DMS114 treated with DMSO at 0.1 percent for 48 hours (cell line): ENCODE measurements at regions not wholly inside any gene's neighbourhood (a gene's known extent, or its start where the extent isn't known, plus 50 kb on each side); places are given as distances from the start of the nearest gene placed in this dataset.
"Not testable (repeated sequence)": the region's sequence is repeated elsewhere in the genome, so short reads cannot be mapped to it uniquely, and the experiment has no call there.

Experiments used
- DNase-seq: peaks from one replicate; lab custom pipeline; 2025; ENCODE audit not compliant: unreplicated experiment; lab: John Stamatoyannopoulos, UW

DNA sequence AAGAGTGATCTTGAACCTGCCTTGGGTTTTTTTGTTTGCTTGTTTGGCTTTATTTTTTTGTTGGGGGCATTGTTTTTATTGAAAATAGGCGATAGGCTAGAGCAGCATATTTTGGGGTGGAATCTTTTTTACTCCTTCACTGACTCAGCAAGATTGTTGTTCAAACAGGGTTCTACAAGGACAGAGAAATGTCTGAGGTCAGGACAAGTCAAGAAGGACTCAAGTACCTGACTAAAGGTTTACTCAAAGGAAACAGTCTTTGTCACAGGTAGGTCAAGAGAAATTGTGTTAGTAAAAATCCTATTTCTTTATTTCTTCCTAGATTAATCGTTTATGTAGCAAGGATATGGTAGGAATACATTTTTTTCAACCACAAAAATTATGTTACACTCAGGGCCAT lies 1564.0 kb upstream of the CDH9 start:
- no peak for DNase-seq

DNA sequence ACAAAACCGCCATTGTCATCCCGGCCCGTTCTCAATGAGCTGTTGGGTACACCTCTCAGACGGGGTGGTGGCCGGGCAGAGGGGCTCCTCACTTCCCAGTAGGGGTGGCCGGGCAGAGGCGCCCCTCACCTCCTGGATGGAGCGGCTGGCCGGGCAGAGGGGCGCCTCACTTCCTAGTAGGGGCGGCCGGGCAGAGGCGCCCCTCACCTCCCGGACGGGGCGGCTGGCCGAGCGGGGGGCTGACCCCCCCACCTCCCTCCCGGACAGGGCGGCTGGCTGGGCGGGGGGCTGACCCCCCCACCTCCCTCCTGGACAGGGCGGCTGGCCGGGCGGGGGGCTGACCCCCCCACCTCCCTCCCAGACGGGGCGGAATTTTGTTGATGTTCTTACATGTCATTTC lies 1558.3 kb upstream of the CDH9 start:
- not testable (repeated sequence) for DNase-seq

DNA sequence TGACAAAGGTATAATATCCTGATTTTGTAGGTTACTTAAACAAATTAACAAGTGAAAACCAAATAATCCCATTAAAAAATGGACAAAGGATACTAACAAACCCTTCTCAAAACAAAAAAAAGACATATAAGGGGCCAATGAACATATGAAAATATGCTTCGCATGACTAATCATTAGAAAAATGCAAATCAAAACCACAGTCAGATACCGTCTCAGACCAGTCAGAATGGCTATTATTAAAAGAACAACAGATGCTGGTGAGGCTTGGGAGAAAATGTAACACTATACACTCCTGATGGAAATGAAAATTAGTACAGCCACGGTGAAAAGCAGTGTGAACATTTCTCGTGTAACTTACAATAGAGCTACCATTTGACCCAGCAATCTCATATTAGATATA lies 1542.2 kb upstream of the CDH9 start:
- DNase-seq, result no peak

DNA sequence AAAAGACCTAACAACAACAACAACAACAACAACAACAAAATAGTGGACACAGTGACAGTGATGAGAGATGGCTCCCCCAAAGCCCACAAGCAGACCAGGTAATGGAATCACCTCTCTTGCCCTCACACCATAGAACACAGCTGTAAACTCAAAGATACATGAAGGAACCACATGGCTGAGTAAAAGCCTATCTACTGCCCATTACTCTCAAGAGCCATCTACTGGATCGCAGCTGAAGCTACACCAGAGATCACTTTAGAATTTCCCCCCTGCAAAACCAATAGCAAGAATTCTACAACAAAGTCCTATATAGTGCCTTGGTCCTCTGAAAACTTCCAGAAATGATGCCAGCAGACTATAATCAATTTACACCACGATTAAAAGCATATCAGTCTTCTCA lies 1537.6 kb upstream of the CDH9 start:
- no peak for DNase-seq

DNA sequence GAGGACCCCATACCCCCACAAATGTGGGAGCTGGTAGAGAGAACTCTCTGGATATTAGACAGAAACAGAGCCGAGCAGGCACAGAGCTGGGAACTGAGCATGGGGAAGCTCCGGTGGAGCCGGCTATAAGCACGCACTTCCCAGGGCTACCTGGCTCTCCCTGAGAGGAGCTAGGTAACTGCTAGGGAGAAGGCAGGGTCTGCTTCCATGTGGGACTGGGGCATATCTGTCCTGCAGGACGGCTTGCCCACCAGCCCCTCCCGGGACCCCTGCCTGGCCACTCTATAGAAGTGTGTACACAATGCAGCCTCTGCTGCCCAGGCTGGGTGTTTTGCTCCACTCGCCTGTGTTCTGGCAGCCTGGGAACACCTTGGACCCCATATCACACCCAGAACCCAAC lies 1537.0 kb upstream of the CDH9 start:
- DNase-seq, result no peak

DNA sequence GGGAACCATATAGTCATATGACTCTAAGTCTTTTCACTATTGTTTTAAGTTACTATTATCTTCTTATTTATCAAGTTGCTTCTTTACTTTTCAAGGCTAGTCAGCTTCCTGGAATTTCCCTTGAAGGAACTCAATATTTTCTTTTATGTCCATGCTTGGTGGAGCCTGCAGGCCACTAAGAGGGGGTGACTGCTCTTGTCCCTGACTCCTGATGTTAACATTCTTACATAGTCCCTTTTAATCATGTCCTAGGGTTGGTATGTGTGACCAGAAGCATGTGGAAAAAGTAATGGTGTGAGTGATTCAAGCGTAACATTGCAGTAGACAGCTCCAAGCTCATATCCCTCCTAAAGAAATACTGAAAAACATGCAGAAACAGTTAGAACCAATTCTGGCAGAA lies 1536.2 kb upstream of the CDH9 start:
- no peak for DNase-seq

DNA sequence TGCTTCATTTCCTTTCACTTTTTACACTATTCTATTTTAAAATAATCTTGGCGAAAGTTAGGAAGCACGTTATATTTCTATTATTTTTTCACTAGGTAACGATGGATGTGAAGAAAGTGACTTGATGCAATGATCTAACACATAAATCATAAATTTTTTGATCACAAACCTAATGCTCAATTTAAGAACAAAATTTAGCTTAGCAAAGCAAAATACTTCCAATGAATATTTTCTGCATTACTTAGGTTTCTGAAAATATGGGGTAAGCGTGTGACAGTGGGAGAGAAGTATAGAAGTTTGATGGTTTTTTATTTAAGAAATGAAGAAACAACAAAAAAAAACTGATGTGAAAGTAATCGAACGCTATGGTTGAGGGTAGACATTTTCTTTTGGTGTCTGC lies 1528.7 kb upstream of the CDH9 start:
- DNase-seq, result no peak

DNA sequence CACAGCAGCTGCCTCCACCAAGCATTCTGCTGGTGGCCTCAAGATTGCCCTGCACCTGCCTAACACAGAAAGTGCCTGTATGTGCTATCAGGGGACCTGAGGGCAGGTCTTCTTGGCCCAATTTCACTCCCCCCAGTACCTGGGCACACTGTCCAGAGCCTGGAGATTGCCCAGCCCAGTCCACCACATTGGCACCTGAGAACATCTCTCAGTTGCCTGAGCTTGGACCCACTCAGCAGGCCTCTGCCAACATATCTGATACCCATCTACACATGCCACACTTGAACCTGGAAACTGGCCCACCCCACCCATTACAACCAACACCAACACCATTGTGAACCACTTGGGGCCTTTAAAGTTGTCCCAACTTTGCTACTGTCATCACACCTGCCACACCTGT lies 1523.1 kb upstream of the CDH9 start:
- DNase-seq, result no peak

DNA sequence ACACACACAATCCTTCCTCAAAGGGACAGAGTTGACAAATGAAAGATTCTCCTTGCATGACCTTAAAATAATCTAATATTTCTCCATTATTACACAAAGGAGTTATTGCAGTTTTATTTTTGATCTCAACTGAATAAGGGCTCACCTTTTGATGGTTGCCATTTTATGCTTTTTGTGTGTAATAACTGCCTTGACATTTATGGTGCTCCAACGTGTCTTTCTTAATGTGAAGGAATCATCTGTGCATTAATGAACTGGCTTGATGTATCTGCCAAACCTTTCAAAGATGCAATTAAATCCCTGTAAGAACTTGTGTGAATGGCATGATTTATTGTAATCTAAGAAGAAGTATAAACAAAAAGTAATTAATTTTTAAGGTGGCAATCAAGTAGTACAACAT lies 1519.8 kb upstream of the CDH9 start:
- DNase-seq, result no peak

DNA sequence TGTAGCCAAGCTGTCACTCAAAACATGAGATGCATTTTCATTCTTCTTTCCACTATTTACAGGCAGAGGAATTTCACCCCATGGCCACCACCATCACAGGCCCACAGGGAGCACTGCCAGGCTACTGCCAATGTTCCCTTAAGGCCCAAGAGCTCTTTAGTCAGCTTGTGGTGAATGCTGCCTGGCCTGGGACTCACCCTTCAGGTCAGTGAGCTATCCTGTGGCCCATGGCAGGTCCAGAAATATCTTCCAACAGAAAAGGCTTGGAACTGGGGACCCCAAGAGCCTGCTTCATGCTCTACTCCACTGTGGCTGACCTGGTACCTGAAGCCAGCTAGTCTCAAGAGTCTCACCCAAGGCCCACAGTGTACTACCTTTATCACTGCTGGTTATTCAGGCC lies 1518.7 kb upstream of the CDH9 start:
- DNase-seq, result no peak

DNA sequence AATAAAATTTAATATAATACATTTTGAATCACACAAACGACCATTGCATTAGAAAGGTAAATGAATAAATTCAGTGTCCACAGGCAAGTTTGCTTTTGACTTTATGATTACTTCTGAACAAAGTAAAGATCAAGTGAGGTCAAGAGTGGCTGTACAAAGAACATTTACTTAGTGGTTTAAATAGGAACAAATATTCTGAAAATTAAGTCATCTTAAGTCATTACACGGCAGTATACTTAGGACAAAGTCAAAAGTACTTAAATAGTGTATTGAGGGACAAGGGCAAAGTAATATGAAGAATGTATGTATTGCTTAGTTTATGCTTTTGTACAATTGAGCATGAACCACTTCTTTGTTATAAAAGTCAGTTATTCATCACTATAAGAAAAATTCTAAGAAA lies 1511.2 kb upstream of the CDH9 start:
- DNase-seq, result no peak

DNA sequence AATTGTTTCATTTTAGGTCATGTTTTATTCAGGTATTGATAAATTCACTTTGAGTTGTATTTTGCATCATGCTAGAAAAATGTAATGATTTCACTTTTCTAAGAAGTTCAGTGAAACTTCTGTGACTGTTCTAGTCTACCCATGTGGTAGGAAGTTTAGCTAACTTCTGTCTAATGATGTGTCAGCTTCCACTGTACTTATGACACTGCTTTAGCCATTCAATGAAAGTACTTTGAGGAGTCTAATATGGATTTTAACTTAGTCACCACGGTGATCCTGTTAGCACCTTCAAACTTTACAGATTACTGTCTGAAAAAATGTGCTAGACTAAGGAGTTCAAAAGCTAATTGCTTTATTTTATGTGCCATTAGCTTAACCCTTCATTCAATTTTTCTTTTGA lies 1510.5 kb upstream of the CDH9 start:
- DNase-seq, result no peak

DNA sequence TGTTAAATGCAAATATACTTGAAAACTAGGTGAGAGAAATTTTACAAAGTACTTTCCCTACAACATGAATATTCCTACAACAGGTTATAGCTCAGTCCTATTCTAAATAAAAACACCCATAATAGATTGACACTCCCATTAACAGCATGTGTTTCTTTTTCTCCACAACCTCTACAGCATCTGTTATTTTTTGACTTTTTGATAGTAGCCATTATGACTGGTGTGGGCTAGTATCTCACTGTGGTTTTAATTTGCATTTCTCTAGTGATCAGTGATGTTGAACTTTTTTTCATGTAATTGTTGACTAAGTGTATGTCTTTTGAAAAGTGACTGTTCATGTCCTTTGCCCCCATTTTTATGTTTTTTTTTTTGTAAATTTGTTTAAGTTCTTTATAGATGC lies 1506.1 kb upstream of the CDH9 start:
- no peak for DNase-seq

DNA sequence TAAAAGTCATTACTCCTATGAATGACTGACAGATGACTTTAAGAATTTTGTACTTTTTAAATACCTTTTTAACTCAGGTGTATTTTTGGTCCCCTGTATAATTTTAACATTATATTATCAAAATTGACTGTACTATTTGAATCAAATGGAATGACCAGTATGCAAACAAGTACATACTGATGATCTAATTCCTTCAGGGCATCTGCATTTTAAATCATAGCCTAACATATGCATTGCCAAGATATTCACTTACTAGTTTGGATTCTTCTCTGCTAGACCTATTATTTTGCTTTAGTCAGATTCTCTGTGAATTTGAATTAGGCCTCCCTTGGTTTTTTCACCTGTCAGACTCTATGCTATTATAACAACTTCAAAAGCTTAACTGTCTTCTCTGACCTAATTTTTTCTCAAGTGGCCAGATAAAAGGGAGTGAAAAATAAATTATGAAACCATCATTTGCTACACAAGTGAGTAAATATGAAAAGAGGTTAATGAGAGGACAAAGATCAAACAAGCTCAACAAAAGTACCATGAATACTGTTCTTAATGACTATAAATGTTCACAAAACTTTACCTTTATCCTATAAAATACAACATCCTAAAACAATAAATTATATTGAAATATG lies 1505.2 kb upstream of the CDH9 start:
- DNase-seq, result no peak

DNA sequence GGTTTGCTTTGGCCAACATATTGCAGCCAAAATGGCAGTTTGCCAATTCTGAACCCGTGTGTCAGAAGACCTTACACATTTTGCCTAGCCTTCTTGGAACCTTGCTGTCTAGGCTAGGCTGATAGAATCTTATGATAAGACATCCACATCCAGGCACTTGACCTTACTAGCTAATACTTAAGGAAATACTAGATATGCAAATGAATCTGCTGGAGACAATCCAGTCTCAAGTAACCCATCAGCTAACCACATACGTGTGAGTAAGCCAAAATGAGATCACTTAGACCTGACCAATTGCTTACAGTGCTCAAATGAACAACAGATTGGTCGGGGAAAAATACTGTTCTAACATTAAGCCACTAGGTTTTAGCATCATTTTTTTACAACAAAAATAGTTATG lies 1504.6 kb upstream of the CDH9 start:
- DNase-seq, result no peak

DNA sequence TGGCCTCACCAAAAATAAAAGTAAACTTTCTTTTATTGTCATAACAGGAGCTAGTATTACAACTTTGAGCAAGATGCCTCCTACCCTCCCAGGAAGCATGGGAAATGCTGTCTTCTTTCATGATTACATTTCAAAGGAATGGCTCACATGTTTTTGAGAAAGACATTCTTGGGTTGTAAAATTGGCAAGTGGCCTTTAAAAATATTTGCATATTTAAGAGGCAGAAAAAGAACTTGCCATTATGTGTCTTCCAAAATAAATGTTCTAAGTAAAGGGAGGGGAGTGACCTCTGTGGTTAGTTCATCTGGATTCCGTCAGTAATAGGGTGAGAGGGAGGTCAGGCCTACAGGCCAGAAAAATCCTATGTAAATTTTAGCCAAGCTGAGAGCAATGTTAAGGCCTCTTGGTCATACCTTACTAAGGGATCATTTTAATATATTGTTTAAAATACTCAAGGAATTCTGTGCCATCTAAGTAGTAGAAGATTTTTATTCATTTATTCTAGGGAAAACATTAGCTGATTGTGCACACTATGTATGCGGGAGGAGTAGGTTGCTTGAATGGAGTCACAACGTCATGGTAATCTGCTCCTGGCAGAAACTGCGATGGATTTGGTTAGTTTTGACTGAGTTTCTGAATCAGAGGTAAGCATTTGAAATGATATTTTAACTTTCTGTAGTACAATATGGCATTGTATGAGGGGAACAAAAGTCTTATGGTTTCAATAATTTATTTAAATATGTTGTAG lies 1485.7 kb upstream of the CDH9 start:
- no peak for DNase-seq

DNA sequence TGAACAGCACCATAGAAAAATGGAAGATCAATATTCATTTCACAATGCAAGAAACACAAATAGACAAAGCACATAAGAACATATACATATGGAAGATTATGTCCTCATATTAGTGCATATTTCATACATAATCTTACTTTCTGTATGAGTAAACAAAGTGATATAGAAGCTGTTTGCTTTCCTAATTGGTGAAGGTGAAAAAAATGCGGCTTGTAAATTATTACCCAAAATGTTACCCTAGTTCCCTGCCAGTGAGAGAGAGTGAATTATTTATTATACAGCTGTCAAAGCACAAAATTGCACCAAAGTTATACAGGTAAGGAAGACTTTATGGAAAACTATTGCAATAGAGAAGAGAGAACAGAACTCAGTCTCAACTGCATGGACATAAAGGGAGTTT lies 1485.0 kb upstream of the CDH9 start:
- no peak for DNase-seq

DNA sequence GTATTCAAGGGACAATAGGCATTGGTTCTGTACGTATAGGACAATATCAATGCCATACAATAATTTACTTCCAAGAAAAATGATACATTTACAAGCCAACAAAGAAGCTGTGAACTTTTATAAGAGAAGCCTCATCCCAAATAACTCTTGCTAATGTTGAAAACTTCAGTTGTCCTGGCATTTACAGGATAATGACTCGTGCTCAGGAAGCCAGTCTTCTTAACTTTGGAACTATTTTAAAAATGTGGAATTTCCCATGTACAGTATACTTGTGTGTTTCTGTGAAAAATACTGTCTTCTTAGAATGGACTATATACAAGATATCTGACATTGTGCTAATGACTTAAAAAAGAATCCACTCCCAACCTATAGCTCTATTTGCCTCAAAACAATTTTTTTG lies 1479.3 kb upstream of the CDH9 start:
- DNase-seq, result no peak

DNA sequence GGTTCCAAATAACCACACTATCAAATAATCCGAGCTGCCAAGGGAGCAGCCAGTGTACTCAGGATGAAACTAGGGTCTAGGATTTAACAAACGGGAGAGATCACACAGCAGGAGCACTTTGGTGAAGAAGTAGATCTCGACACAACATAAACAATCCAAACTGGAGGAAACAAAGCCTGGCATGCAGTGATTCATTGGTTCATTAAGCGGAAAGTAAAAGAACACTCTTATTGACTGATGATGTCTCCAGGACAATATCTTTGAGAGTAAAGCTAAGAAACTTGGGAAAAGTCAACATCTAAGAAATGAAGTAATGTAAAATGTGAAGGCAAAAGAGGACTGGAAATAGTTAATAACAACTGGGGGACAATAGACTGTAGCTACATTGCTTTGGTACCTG lies 1478.3 kb upstream of the CDH9 start:
- DNase-seq, result no peak

DNA sequence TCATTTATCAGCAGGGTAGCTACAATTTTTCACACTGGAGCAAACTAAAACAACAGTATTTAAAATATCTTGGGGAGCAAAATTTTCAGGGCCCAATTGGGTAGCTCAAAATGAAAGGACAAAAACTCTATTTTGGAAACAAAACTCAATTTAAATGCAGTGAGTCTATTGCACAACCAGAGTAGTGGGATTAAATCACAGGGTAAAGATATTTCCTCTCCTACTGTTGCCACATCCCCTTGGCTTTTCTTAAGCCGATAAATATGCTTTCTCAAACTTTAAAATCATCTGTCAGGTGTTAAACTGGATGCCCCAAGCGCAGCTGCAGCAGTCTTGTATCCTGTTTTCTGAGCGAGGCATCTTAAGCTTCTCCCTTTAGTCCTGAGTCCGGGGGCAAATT lies 1474.3 kb upstream of the CDH9 start:
- DNase-seq, result no peak

DNA sequence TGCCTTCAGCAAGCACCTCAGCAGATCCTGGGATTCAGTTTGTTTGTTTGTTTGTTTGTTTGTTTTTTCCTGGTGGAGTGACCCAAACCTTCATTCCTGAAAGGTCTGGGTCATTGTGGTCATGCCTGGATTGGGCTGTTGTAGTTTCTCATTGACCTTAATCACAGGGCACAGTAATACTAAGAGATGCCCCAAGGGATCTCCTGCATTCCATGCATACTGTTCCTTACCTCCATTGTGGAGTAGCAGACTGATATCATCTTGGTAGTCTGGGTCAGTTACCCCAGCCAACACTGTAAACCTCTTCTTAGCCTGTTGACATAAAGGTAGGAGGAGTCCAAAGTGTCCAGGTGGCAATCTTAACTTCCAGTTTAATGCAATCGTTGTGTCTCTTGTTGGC lies 1466.7 kb upstream of the CDH9 start:
- DNase-seq, result no peak

DNA sequence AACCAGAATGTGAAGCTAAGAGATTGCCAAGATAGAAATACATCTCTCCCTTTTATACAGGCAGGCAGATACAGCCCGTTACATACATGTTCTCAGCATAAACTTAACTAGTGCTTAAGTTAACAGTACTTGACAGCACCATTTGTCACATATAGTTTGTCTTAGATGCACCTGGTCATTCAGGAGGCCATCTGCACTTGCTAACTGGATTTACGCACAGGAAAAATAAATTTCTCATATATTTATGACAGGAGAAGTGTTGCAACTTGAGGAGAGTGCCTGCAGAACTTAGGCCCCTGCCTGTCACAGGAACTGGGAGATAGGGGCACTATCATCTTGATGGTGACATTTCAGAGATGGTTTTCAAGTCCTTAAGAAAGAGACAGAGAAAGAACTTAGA lies 1462.1 kb upstream of the CDH9 start:
- no peak for DNase-seq

DNA sequence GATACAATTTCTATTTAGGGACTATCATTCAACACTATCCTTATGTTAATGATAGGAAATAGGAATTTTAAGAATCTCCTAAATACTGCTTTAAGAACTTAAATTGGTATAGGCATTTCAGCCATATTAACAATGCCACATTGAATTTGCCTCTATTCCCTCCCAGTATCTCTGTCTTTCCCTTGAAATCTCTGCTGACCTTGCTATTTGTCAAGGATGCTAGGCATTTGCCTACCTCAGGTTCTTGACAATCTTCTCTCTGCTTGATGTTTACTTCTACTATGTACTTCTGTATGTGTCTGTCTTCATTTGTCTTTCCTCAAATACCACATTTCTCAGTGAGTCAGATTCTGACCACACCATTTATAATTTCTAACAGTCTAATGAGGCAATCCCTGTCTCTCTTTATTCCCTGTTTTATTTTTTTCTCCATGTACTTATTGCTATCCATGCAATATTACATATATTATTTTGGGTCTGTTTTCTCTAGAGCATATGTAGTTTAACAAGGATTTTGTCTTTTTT lies 1461.4 kb upstream of the CDH9 start:
- DNase-seq, result no peak
